HepG2 (cell line): ENCODE measurements at regions not wholly inside any gene's neighbourhood (a gene's known extent, or its start where the extent isn't known, plus 50 kb on each side); places are given as distances from the start of the nearest gene placed in this dataset.

Experiments
- ATAC-seq: fragments of 200-7000 bp; cut with Tn5 transposase; 3 replicates; pipeline ENCODE4 v1.9.1; 2020; ENCODE audit warnings: mild to moderate bottlenecking, moderate library complexity
- BruUV-seq: library from RNA; stranded (reverse); fragments of 400-500 nt; replicated peaks from 2 replicates; lab custom pipeline; 2021; lab: Mats Ljungman, UMichigan
- CTCF ChIA-PET: fragments of 300-600 bp; formaldehyde crosslinking; extraction: SDS; loops from one replicate; lab custom pipeline; 2021; ENCODE audit warnings: low total read pairs, inconsistent platforms, low intra/inter-chr PET ratio; lab: Yijun Ruan, JAX
- POLR2A ChIA-PET: fragments of 350-600 bp; sonication (Branson Sonifier 250); formaldehyde crosslinking; loops from one replicate; lab custom pipeline; 2020; ENCODE audit warnings: antibody characterized with exemption, inconsistent platforms; lab: Yijun Ruan, JAX
- DNase-seq: peaks from one replicate; pipeline ENCODE4 v3.0.0-alpha.2; 2015; ENCODE audit warnings: low spot score
- FAIRE-seq: peaks from 3 replicates; lab custom pipeline; 2011; peaks lifted over from hg19 to GRCh38; lab: Jason Lieb, UNC
- H2AFZ ChIP-seq: one replicate; pipeline ENCODE4 v1.6.1; 2011; ENCODE audit warnings: low read length, inconsistent platforms
- H3K27ac ChIP-seq: fragments of 300-600 bp; 3 replicates; pipeline ENCODE4 v1.8.0; 2011; ENCODE audit warnings: mixed run types, mild to moderate bottlenecking, mixed read lengths, low read length, inconsistent platforms; ENCODE audit not compliant: insufficient read depth; ENCODE audit errors: extremely low read length
- H3K27me3 ChIP-seq, 2 experiments: fragments of 200-600 bp in 1 of 2; 2 replicates in 1 of 2; 3 replicates in 1 of 2; pipeline versions ENCODE4 v1.6.0 to v1.8.0; 2011; ENCODE audit warnings: low read length in 2 of 2, mild to moderate bottlenecking in 2 of 2, moderate library complexity in 2 of 2, inconsistent platforms in 1 of 2; ENCODE audit not compliant: insufficient read depth in 2 of 2, control insufficient read depth in 1 of 2
- H3K36me3 ChIP-seq, 2 experiments: fragments of 200-600 bp in 1 of 2; replicated peaks in 1 of 2; 2 replicates in 1 of 2; 3 replicates in 1 of 2; pipeline versions ENCODE4 v1.5.1 to v1.8.0; 2011; ENCODE audit warnings: low read length in 2 of 2, inconsistent platforms in 1 of 2; ENCODE audit not compliant: insufficient read depth in 2 of 2, control insufficient read depth in 1 of 2
- H3K4me1 ChIP-seq: 2 replicates; pipeline ENCODE4 v1.5.1; 2012; ENCODE audit warnings: low read length, inconsistent platforms; ENCODE audit not compliant: insufficient read depth
- H3K4me2 ChIP-seq: 2 replicates; pipeline ENCODE4 v1.6.0; 2011; ENCODE audit warnings: low read depth, low read length, inconsistent platforms
- H3K4me3 ChIP-seq, 3 experiments: fragments of 200-600 bp in 1 of 3; sonication (generic), shearing (Covaris generic) in 1 of 3; replicated peaks in 1 of 3; 2 replicates each; pipeline ENCODE4 v1.5.1; 2011 to 2016; ENCODE audit warnings: low read length in 3 of 3, inconsistent platforms in 2 of 3, low read depth in 2 of 3, mild to moderate bottlenecking in 2 of 3, control low read depth in 1 of 3, mixed read lengths in 1 of 3; ENCODE audit not compliant: insufficient read depth in 1 of 3
- H3K79me2 ChIP-seq: one replicate; pipeline ENCODE4 v1.6.1; 2011; ENCODE audit warnings: low read length, inconsistent platforms; ENCODE audit not compliant: insufficient read depth
- H3K9ac ChIP-seq: 2 replicates; pipeline ENCODE4 v1.6.0; 2011; ENCODE audit warnings: mild to moderate bottlenecking, low read depth, low read length, inconsistent platforms; ENCODE audit not compliant: insufficient read depth
- H3K9me3 ChIP-seq: 2 replicates; pipeline ENCODE4 v1.5.1; 2012; ENCODE audit warnings: mild to moderate bottlenecking, low read length
- H4K20me1 ChIP-seq: 2 replicates; pipeline ENCODE4 v1.6.0; 2011; ENCODE audit warnings: inconsistent platforms, mild to moderate bottlenecking, low read length, moderate library complexity; ENCODE audit not compliant: insufficient read depth
- GRHL1 ChIP-seq: sonication (generic); formaldehyde crosslinking; conservative IDR thresholded peaks from 2 replicates; pipeline ENCODE4 v1.8.0; 2022; ENCODE audit warnings: missing genetic modification reagents
- HINFP ChIP-seq: sonication (generic); formaldehyde crosslinking; IDR thresholded peaks from 2 replicates; pipeline ENCODE4 v1.4.0; 2020; ENCODE audit warnings: low read depth, mild to moderate bottlenecking, missing genetic modification reagents
- KLF6 ChIP-seq: IDR thresholded peaks from 2 replicates; pipeline ENCODE4 v1.8.0; 2016; ENCODE audit warnings: missing biosample characterization, missing genetic modification reagents
- RFX3 ChIP-seq: IDR thresholded peaks from 2 replicates; pipeline ENCODE4 v1.6.1; 2016; ENCODE audit warnings: missing biosample characterization, missing genetic modification reagents
- THAP9 ChIP-seq: sonication (generic); formaldehyde crosslinking; IDR thresholded peaks from 2 replicates; pipeline ENCODE4; 2020; ENCODE audit warnings: missing genetic modification reagents, mild to moderate bottlenecking, borderline replicate concordance
- ZNF354B ChIP-seq: sonication (generic); formaldehyde crosslinking; IDR thresholded peaks from 2 replicates; pipeline ENCODE4 v1.8.0; 2022; ENCODE audit warnings: mild to moderate bottlenecking, missing genetic modification reagents
- ZNF383 ChIP-seq: sonication (generic); formaldehyde crosslinking; IDR thresholded peaks from 2 replicates; pipeline ENCODE4 v1.4.0; 2020; ENCODE audit warnings: missing genetic modification reagents, mild to moderate bottlenecking, borderline replicate concordance
- ZNF549 ChIP-seq: sonication (generic); formaldehyde crosslinking; IDR thresholded peaks from 2 replicates; pipeline ENCODE4 v1.5.0; 2020; ENCODE audit warnings: missing genetic modification reagents
- WGBS: methylation state at CpG from one replicate; pipeline ENCODE4 v1.1.6; 2017; ENCODE audit warnings: low lambda C conversion rate; 5-methylcytosine and 5-hydroxymethylcytosine counted together
- in situ Hi-C: cut with HindIII; loops from 2 replicates; pipeline ENCODE4 v1.10.0; 2017; ENCODE audit warnings: low pct_unique_long_range_greater_than_20kb; ENCODE audit not compliant: extremely low pct_ligation_motif_present
- intact Hi-C: fragments of 100-400 bp; cut with micrococcal nuclease; formaldehyde crosslinking; loops from one replicate; pipeline ENCODE4 v1.10.0; 2022; ENCODE audit not compliant: unreplicated experiment

- TF ChIP-seq ZNF383, result no peak
Measured at GRCh38 chr2:172256886-172257285, 154.2 kb upstream of the DLX2 start (continued).

- H3K4me3 ChIP-seq, result no peak overlapping the region
- DNase-seq (no peak), ATAC-seq (no peak), FAIRE-seq (no peak)
- peaks cover 7% of the 10 kb centered on the region; the same call in 1 of the 2 replicates for H3K4me1 ChIP-seq
- ChIA-PET CTCF (no interaction called here), POLR2A (no interaction called here)
- no peak for TF ChIP-seq KLF6 (CRISPR knock-in tag)
- TF ChIP-seq THAP9, result no peak
- TF ChIP-seq RFX3 (CRISPR knock-in tag), result no peak
- no peak for TF ChIP-seq HINFP (CRISPR knock-in tag)
- TF ChIP-seq ZNF354B (CRISPR knock-in tag), result no peak
- no peak for TF ChIP-seq GRHL1 (CRISPR knock-in tag)
- no peak for TF ChIP-seq ZNF549 (CRISPR knock-in tag)
- no peaks in the 10 kb centered on the region for H3K79me2 ChIP-seq
- in situ Hi-C loops, result no loop called here
- no peak overlapping the region for H3K27ac ChIP-seq
- no peaks in the 10 kb centered on the region for H3K36me3 ChIP-seq
- peaks cover 0 to 19% of the 10 kb centered on the region in 2 experiments; a peak in 3 of 5 replicates for H3K27me3 ChIP-seq
- H4K20me1 ChIP-seq, result no peaks in the 10 kb centered on the region
- no TSS peak for BruUV-seq
- no peak overlapping the region for H3K4me2 ChIP-seq
- H2AFZ ChIP-seq, result no peak overlapping the region
- 26% methylated on average over 4 of the region's 4 CpGs for WGBS
- intact Hi-C loops, result no loop called here
- no peak overlapping the region for H3K9ac ChIP-seq
- no peaks in the 10 kb centered on the region for H3K9me3 ChIP-seq
Measured at GRCh38 chr2:172259827-172260226, 157.1 kb upstream of the DLX2 start.
